H1 (cell line): ENCODE measurements at regions not wholly inside any gene's neighbourhood (a gene's known extent, or its start where the extent isn't known, plus 50 kb on each side); places are given as distances from the start of the nearest gene placed in this dataset.
A peak's percentile ranks its signal among the peaks of the same experiment; 100 is the strongest.

Experiments used
- CTCF ChIA-PET: fragments of 300-600 bp; sonication (Branson Sonifier 250); formaldehyde crosslinking; loops from one replicate; lab custom pipeline; 2021; ENCODE audit not compliant: partially characterized antibody; lab: Charles Lee
- POLR2A ChIA-PET: fragments of 300-600 bp; sonication (Branson Sonifier 250); formaldehyde crosslinking; loops from one replicate; lab custom pipeline; 2021; ENCODE audit warnings: inconsistent platforms; ENCODE audit not compliant: partially characterized antibody; lab: Charles Lee
- DNase-seq, 2 experiments: peaks; one replicate each; pipeline versions ENCODE4 v3.0.0 to v3.0.0-alpha.2; 2010 to 2022; ENCODE audit warnings: low spot score in 2 of 2, low read depth in 1 of 2, mixed read lengths in 1 of 2
- FAIRE-seq: peaks from 2 replicates; lab custom pipeline; 2011; peaks lifted over from hg19 to GRCh38; lab: Jason Lieb, UNC
- H2AFZ ChIP-seq: 2 replicates; pipeline ENCODE4 v1.8.1; 2012; ENCODE audit warnings: low read length, inconsistent platforms
- H2AK5ac ChIP-seq: 2 replicates; pipeline ENCODE4 v1.6.1; 2013; ENCODE audit warnings: low read depth, low read length
- H2BK120ac ChIP-seq: replicated peaks from 2 replicates; pipeline ENCODE3; 2013; ENCODE audit warnings: low read depth, low read length, inconsistent platforms
- H2BK12ac ChIP-seq: 2 replicates; pipeline ENCODE4 v1.6.1; 2013; ENCODE audit warnings: low read depth, low read length
- H2BK15ac ChIP-seq: 2 replicates; pipeline ENCODE4 v1.6.1; 2013; ENCODE audit warnings: low read length
- H2BK20ac ChIP-seq: 2 replicates; pipeline ENCODE4 v1.6.1; 2013; ENCODE audit warnings: low read length
- H2BK5ac ChIP-seq: 2 replicates; pipeline ENCODE4 v1.6.1; 2013; ENCODE audit warnings: low read depth, low read length
- H3K14ac ChIP-seq: 2 replicates; pipeline ENCODE4 v1.6.1; 2013; ENCODE audit warnings: inconsistent platforms; ENCODE audit not compliant: insufficient read length
- H3K18ac ChIP-seq: 2 replicates; pipeline ENCODE4 v1.6.1; 2013; ENCODE audit warnings: low read length; ENCODE audit errors: extremely low read depth
- H3K23ac ChIP-seq: 2 replicates; pipeline ENCODE4 v1.6.1; 2013; ENCODE audit warnings: inconsistent platforms; ENCODE audit not compliant: insufficient read length
- H3K23me2 ChIP-seq: 2 replicates; pipeline ENCODE4 v1.6.1; 2013; ENCODE audit warnings: low read depth, low read length
- H3K27ac ChIP-seq: 2 replicates; pipeline ENCODE4 v1.6.1; 2011; ENCODE audit warnings: low read depth, low read length, inconsistent platforms
- H3K27me3 ChIP-seq, 4 experiments: replicated peaks in 1 of 4; 1 replicate in 1 of 4; 2 replicates in 3 of 4; pipeline versions ENCODE4 v1.6.1 to v1.8.1; 2011 to 2013; ENCODE audit warnings: low read length in 3 of 4, mild to moderate bottlenecking in 3 of 4, inconsistent platforms in 2 of 4, mixed read lengths in 2 of 4, moderate library complexity in 1 of 4; ENCODE audit not compliant: control insufficient read depth in 3 of 4, insufficient read depth in 3 of 4; ENCODE audit errors: extremely low read depth in 1 of 4
- H3K36me3 ChIP-seq, 4 experiments: 2 replicates each; pipeline versions ENCODE4 v1.6.1 to v1.8.1; 2011 to 2013; ENCODE audit warnings: mild to moderate bottlenecking in 4 of 4, low read length in 3 of 4, moderate library complexity in 2 of 4, control low read depth in 1 of 4, inconsistent platforms in 1 of 4; ENCODE audit not compliant: insufficient read depth in 4 of 4, control insufficient read depth in 2 of 4
- H3K4ac ChIP-seq: replicated peaks from 2 replicates; pipeline ENCODE3; 2013; ENCODE audit warnings: low read length, low read depth, mixed read lengths, inconsistent platforms; ENCODE audit not compliant: insufficient read length
- H3K4me1 ChIP-seq, 4 experiments: replicated peaks in 1 of 4; 1 replicate in 1 of 4; 2 replicates in 3 of 4; pipeline versions ENCODE4 v1.6.1 to v1.8.1; 2011 to 2013; ENCODE audit warnings: low read length in 3 of 4, inconsistent platforms in 2 of 4, mixed read lengths in 1 of 4; ENCODE audit not compliant: insufficient read depth in 4 of 4, control insufficient read depth in 3 of 4
- H3K4me2 ChIP-seq, 2 experiments: 2 replicates each; pipeline versions ENCODE4 v1.6.1 to v1.8.1; 2011 to 2013; ENCODE audit warnings: low read depth in 2 of 2, low read length in 2 of 2, control low read depth in 1 of 2, inconsistent platforms in 1 of 2, mild to moderate bottlenecking in 1 of 2; ENCODE audit not compliant: insufficient read depth in 1 of 2
- H3K4me3 ChIP-seq, 4 experiments: fragments of 200-600, 300-600 bp in 1 of 4; sonication (generic), shearing (Covaris generic), sonication (Bioruptor Twin) in 1 of 4; 2 replicates each; pipeline versions ENCODE4 v1.5.1 to v1.8.1; 2011 to 2016; ENCODE audit warnings: low read length in 4 of 4, low read depth in 3 of 4, control low read depth in 2 of 4, inconsistent platforms in 2 of 4, mild to moderate bottlenecking in 2 of 4, mixed read lengths in 1 of 4, moderate library complexity in 1 of 4; ENCODE audit not compliant: insufficient read depth in 2 of 4; ENCODE audit errors: extremely low read depth in 1 of 4
- H3K56ac ChIP-seq: replicated peaks from 2 replicates; pipeline ENCODE3; 2013; ENCODE audit warnings: low read depth, mild to moderate bottlenecking, mixed read lengths, low read length, inconsistent platforms; ENCODE audit not compliant: insufficient read length
- H3K79me1 ChIP-seq: 2 replicates; pipeline ENCODE4 v1.6.1; 2013; ENCODE audit warnings: low read depth, low read length, control low read depth
- H3K79me2 ChIP-seq, 2 experiments: 2 replicates each; pipeline versions ENCODE4 v1.6.1 to v1.8.1; 2012 to 2013; ENCODE audit warnings: low read length in 2 of 2, mild to moderate bottlenecking in 2 of 2, inconsistent platforms in 1 of 2; ENCODE audit not compliant: insufficient read depth in 2 of 2, control insufficient read depth in 1 of 2
- H3K9ac ChIP-seq, 4 experiments: replicated peaks in 1 of 4; 1 replicate in 1 of 4; 2 replicates in 3 of 4; pipeline versions ENCODE4 v1.6.1 to v1.8.1; 2011 to 2013; ENCODE audit warnings: low read depth in 3 of 4, low read length in 3 of 4, control low read depth in 2 of 4, mild to moderate bottlenecking in 2 of 4, moderate library complexity in 2 of 4, inconsistent platforms in 1 of 4; ENCODE audit errors: extremely low read depth in 1 of 4
- H3K9me3 ChIP-seq, 2 experiments: 2 replicates each; pipeline versions ENCODE4 v1.6.1 to v1.8.1; 2012 to 2013; ENCODE audit warnings: mild to moderate bottlenecking in 2 of 2, moderate library complexity in 2 of 2, control low read depth in 1 of 2, inconsistent platforms in 1 of 2, low read depth in 1 of 2, low read length in 1 of 2, mixed read lengths in 1 of 2; ENCODE audit not compliant: insufficient read depth in 2 of 2
- H4K20me1 ChIP-seq, 2 experiments: replicated peaks in 1 of 2; 2 replicates each; pipeline versions ENCODE3 to v1.8.1; 2011 to 2013; ENCODE audit warnings: inconsistent platforms in 2 of 2, low read length in 2 of 2, mild to moderate bottlenecking in 1 of 2; ENCODE audit not compliant: insufficient read depth in 2 of 2, control insufficient read depth in 1 of 2
- H4K5ac ChIP-seq: 2 replicates; pipeline ENCODE4 v1.6.1; 2013; ENCODE audit warnings: low read length, low read depth, mixed read lengths, inconsistent platforms; ENCODE audit not compliant: insufficient read length
- H4K8ac ChIP-seq: 2 replicates; pipeline ENCODE4 v1.8.0; 2013; ENCODE audit warnings: mild to moderate bottlenecking, moderate library complexity, low read length, inconsistent platforms; ENCODE audit not compliant: insufficient read depth; ENCODE audit errors: extremely low read depth
- H4K91ac ChIP-seq: replicated peaks from 2 replicates; pipeline ENCODE3; 2013; ENCODE audit warnings: low read length, mixed read lengths, inconsistent platforms; ENCODE audit not compliant: insufficient read length
- ASH2L ChIP-seq: fragments of 200-600, 300-600 bp; sonication (generic); IDR thresholded peaks from one replicate; pipeline ENCODE4 v1.7.1; 2017; ENCODE audit warnings: low read length
- CHD2 ChIP-seq: IDR thresholded peaks from 2 replicates; pipeline ENCODE4 v1.6.1; 2012; ENCODE audit warnings: low read length, improper control_type of control experiment
- CREB1 ChIP-seq: IDR thresholded peaks from 2 replicates; pipeline ENCODE4 v1.6.1; 2012; ENCODE audit warnings: inconsistent platforms
- MAFK ChIP-seq: IDR thresholded peaks from 2 replicates; pipeline ENCODE4 v1.6.1; 2012; ENCODE audit warnings: low read depth, mild to moderate bottlenecking, improper control_type of control experiment, low read length
- NANOG ChIP-seq: IDR thresholded peaks from 2 replicates; pipeline ENCODE4 v1.6.1; 2011; ENCODE audit warnings: low read length, low read depth, mild to moderate bottlenecking, inconsistent platforms; ENCODE audit not compliant: insufficient read depth, poor library complexity, severe bottlenecking
- NRF1 ChIP-seq: IDR thresholded peaks from 2 replicates; pipeline ENCODE4 v1.6.1; 2011; ENCODE audit warnings: mild to moderate bottlenecking, low read depth, low read length, improper control_type of control experiment
- PHF8 ChIP-seq: fragments of 200-600 bp; sonication (generic); conservative IDR thresholded peaks from 2 replicates; pipeline ENCODE4 v1.7.1; 2012; ENCODE audit warnings: low read depth, mild to moderate bottlenecking, inconsistent platforms, low read length, moderate library complexity
- RAD21 ChIP-seq, 2 experiments: IDR thresholded peaks in 1 of 2; conservative IDR thresholded peaks in 1 of 2; 2 replicates each; pipeline ENCODE4 v1.6.1; 2011; ENCODE audit warnings: low read depth in 2 of 2, low read length in 2 of 2, improper control_type of control experiment in 1 of 2, inconsistent platforms in 1 of 2, mild to moderate bottlenecking in 1 of 2, moderate library complexity in 1 of 2
- RBBP5 ChIP-seq: IDR thresholded peaks from 2 replicates; pipeline ENCODE4 v1.7.1; 2012; ENCODE audit warnings: low read depth, mild to moderate bottlenecking, inconsistent platforms, low read length, moderate library complexity, borderline replicate concordance
- SIN3A ChIP-seq, 2 experiments: IDR thresholded peaks in 1 of 2; conservative IDR thresholded peaks in 1 of 2; 2 replicates each; pipeline ENCODE4 v1.6.1; 2011 to 2012; ENCODE audit warnings: low read length in 2 of 2, improper control_type of control experiment in 1 of 2, low read depth in 1 of 2, mild to moderate bottlenecking in 1 of 2
- SIRT6 ChIP-seq: IDR thresholded peaks from one replicate; pipeline ENCODE4 v1.7.1; 2012; ENCODE audit warnings: low read length, inconsistent platforms
- TAF7 ChIP-seq: optimal IDR thresholded peaks from 2 replicates; pipeline ENCODE3; 2011; ENCODE audit warnings: low read depth, mild to moderate bottlenecking, inconsistent platforms, low read length, moderate library complexity, borderline replicate concordance
- TEAD4 ChIP-seq: IDR thresholded peaks from 2 replicates; pipeline ENCODE4 v1.6.1; 2012; ENCODE audit warnings: low read depth, low read length, inconsistent platforms, mixed read lengths
- YY1 ChIP-seq: IDR thresholded peaks from 2 replicates; pipeline ENCODE4 v1.6.1; 2011; ENCODE audit warnings: low read depth, mild to moderate bottlenecking, low read length
- TF ChIP-seq, protein P1 (sequence below): IDR thresholded peaks from 2 replicates; pipeline ENCODE4 v1.6.1; 2012; ENCODE audit warnings: inconsistent platforms

DNA sequence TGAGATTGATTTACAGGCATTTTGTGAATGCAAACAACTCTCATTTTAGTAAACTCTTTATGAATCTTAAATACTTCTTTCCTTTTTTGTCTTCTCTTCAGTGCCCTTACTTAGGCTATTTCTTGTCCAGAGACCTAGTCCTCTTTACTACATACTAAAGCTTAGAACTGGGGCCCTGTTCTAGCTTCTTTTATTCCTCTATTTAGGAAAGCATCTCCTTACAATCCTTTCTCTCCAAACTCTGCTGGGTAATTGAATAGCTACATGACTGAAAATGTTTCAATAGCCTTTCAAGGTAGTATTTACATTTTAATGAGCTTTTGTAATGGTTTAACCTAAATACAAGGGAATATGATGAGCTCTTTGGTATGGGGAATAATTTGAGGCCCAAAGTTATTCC is 1701.5 kb upstream of the TENM3 start:
- no peaks in the 10 kb centered on the region for H3K23me2 ChIP-seq
- no peak overlapping the region for H2BK120ac ChIP-seq
- no peak overlapping the region for H2BK12ac ChIP-seq
- no peaks in the 10 kb centered on the region for H3K27me3 ChIP-seq
- no peak overlapping the region for H2BK20ac ChIP-seq
- no peak overlapping the region for H3K14ac ChIP-seq
- no peak overlapping the region for H3K9ac ChIP-seq
- H2AK5ac ChIP-seq: no peak overlapping the region
- CTCF ChIA-PET: interaction anchor here (0.6 to 3.2 kb wide), 4 partner anchors 16 to 139 kb away, joined by 3 to 23 read pairs (median 4); no protein-coding TSS in a partner anchor
- H3K4me1 ChIP-seq: peaks cover 4 to 17% (median 11%) of the 10 kb centered on the region in 4 experiments; a peak in 4 of 7 replicates
- no peak overlapping the region for H3K4ac ChIP-seq
- H4K5ac ChIP-seq: peak overlapping the region; percentile 95
- H3K4me3 ChIP-seq: peak overlapping the region in 1 of 4 experiments; percentile 31; a peak in 2 of 8 replicates
- H3K36me3 ChIP-seq: no peaks in the 10 kb centered on the region
- no peak overlapping the region for H3K27ac ChIP-seq
- H3K79me1 ChIP-seq: no peaks in the 10 kb centered on the region
- no peaks in the 10 kb centered on the region for H3K79me2 ChIP-seq
- H3K18ac ChIP-seq: no peak overlapping the region; the same call in 1 of the 2 replicates
- no peak overlapping the region for H4K8ac ChIP-seq
- no peaks in the 10 kb centered on the region for H3K9me3 ChIP-seq
- DNase-seq (no peak), FAIRE-seq (no peak)
- no peak overlapping the region for H3K56ac ChIP-seq
- H2AFZ ChIP-seq: no peak overlapping the region
- no peak overlapping the region for H4K91ac ChIP-seq
- H3K23ac ChIP-seq: no peak overlapping the region
- no peaks in the 10 kb centered on the region for H4K20me1 ChIP-seq
- POLR2A ChIA-PET: no interaction called here
- no peak overlapping the region for H2BK5ac ChIP-seq
- H2BK15ac ChIP-seq: no peak overlapping the region
- H3K4me2 ChIP-seq: peak overlapping the region; percentile 21 to 29; a peak in 3 of 4 replicates
- TF ChIP-seq SIRT6 (no peak), NANOG (no peak), MAFK (no peak), RAD21 (IDR thresholded peaks at IDR 0.05 in 1 of 2, conservative IDR thresholded peaks at IDR 0.05 in 1 of 2; ENCODE audit: low read depth in 2 of 2, low read length in 2 of 2) (no peak), RBBP5 (no peak), CHD2 (no peak), TEAD4 (no peak), NRF1 (no peak), CREB1 (no peak), PHF8 (no peak), TAF7 (no peak), YY1 (no peak), ASH2L (no peak), SIN3A (conservative IDR thresholded peaks at IDR 0.05 in 1 of 2, IDR thresholded peaks at IDR 0.05 in 1 of 2; ENCODE audit: low read depth in 1 of 2, low read length in 2 of 2) (no peak)
- TF ChIP-seq, protein P1, sequence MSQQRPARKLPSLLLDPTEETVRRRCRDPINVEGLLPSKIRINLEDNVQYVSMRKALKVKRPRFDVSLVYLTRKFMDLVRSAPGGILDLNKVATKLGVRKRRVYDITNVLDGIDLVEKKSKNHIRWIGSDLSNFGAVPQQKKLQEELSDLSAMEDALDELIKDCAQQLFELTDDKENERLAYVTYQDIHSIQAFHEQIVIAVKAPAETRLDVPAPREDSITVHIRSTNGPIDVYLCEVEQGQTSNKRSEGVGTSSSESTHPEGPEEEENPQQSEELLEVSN: no peak
